K562 (cell line): ENCODE measurements at regions not wholly inside any gene's neighbourhood (a gene's known extent, or its start where the extent isn't known, plus 50 kb on each side); places are given as distances from the start of the nearest gene placed in this dataset.

Experiments
- ATAC-seq: fragments of 200-7000 bp; cut with Tn5 transposase; 3 replicates; pipeline ENCODE4 v1.9.1; 2020; ENCODE audit warnings: moderate library complexity
- BruUV-seq: library from RNA; stranded (reverse); fragments of 400-500 nt; replicated peaks from 2 replicates; lab custom pipeline; 2021; lab: Mats Ljungman, UMichigan
- CTCF ChIA-PET: fragments of 300-600 bp; formaldehyde crosslinking; extraction: SDS; loops from one replicate; lab custom pipeline; 2021; ENCODE audit warnings: low intra/inter-chr PET ratio; lab: Yijun Ruan, JAX
- POLR2A ChIA-PET: fragments of 300-600, 350-650 bp; sonication (Branson Sonifier 250); formaldehyde crosslinking; extraction: SDS; loops from one replicate; lab custom pipeline; 2021; ENCODE audit warnings: antibody characterized with exemption, inconsistent platforms; lab: Yijun Ruan, JAX
- DNase-seq, 4 experiments: peaks; one replicate each; pipeline versions ENCODE4 v3.0.0 to v3.0.0-alpha.2; 2011 to 2018; ENCODE audit warnings: low spot score in 3 of 4, mixed read lengths in 3 of 4; ENCODE audit errors: extremely low read depth in 1 of 4
- FAIRE-seq: peaks from 2 replicates; lab custom pipeline; 2011; peaks lifted over from hg19 to GRCh38; lab: Jason Lieb, UNC
- H2AFZ ChIP-seq: 2 replicates; pipeline ENCODE4 v1.6.0; 2011; ENCODE audit warnings: low read depth, low read length, control low read depth, inconsistent platforms
- H3K27ac ChIP-seq: fragments of 200-600 bp; 3 replicates; pipeline ENCODE4 v1.8.0; 2011; ENCODE audit warnings: low read depth, mild to moderate bottlenecking, control low read depth, inconsistent platforms, low read length, moderate library complexity, mixed read lengths; ENCODE audit errors: extremely low read depth
- H3K27me3 ChIP-seq, 2 experiments: fragments of 300-600 bp in 1 of 2; 2 replicates in 1 of 2; 3 replicates in 1 of 2; pipeline versions ENCODE4 v1.6.0 to v1.8.0; 2011; ENCODE audit warnings: inconsistent platforms in 2 of 2, low read length in 2 of 2, mild to moderate bottlenecking in 1 of 2, mixed read lengths in 1 of 2, moderate library complexity in 1 of 2; ENCODE audit not compliant: control insufficient read depth in 2 of 2, insufficient read depth in 2 of 2
- H3K36me3 ChIP-seq: fragments of 300-600 bp; 3 replicates; pipeline ENCODE4 v1.8.0; 2011; ENCODE audit warnings: mild to moderate bottlenecking, low read length, inconsistent platforms; ENCODE audit not compliant: control insufficient read depth, insufficient read depth
- H3K4me1 ChIP-seq, 2 experiments: fragments of 200-600 bp in 1 of 2; replicated peaks in 1 of 2; 2 replicates in 1 of 2; 3 replicates in 1 of 2; pipeline versions ENCODE4 v1.5.1 to v1.8.0; 2011; ENCODE audit warnings: inconsistent platforms in 2 of 2, low read length in 2 of 2, mild to moderate bottlenecking in 1 of 2, mixed read lengths in 1 of 2, moderate library complexity in 1 of 2; ENCODE audit not compliant: control insufficient read depth in 2 of 2, insufficient read depth in 2 of 2
- H3K4me2 ChIP-seq: 2 replicates; pipeline ENCODE4 v1.6.1; 2011; ENCODE audit warnings: low read length, control low read depth, inconsistent platforms, mixed read lengths; ENCODE audit not compliant: insufficient read depth
- H3K4me3 ChIP-seq: fragments of 200-600 bp; sonication (generic), shearing (Covaris generic); 2 replicates; pipeline ENCODE4 v1.5.1; 2016; ENCODE audit warnings: control low read depth, inconsistent platforms
- H3K79me2 ChIP-seq: fragments of 200-600 bp; 3 replicates; pipeline ENCODE4 v1.8.0; 2011; ENCODE audit warnings: low read length, inconsistent platforms; ENCODE audit not compliant: control insufficient read depth, insufficient read depth
- H3K9ac ChIP-seq, 2 experiments: 2 replicates each; pipeline versions ENCODE4 v1.6.0 to v1.6.1; 2011; ENCODE audit warnings: low read depth in 2 of 2, low read length in 2 of 2, control low read depth in 1 of 2, inconsistent platforms in 1 of 2, mild to moderate bottlenecking in 1 of 2, mixed read lengths in 1 of 2; ENCODE audit not compliant: insufficient read depth in 1 of 2
- H3K9me1 ChIP-seq: one replicate; pipeline ENCODE4 v1.6.0; 2011; ENCODE audit warnings: inconsistent platforms, mild to moderate bottlenecking, low read length, moderate library complexity; ENCODE audit not compliant: control insufficient read depth, insufficient read depth
- H3K9me3 ChIP-seq: replicated peaks from 2 replicates; pipeline ENCODE4 v1.5.1; 2011; ENCODE audit warnings: low read depth, low read length, inconsistent platforms; ENCODE audit not compliant: control insufficient read depth, insufficient read depth
- H4K20me1 ChIP-seq: replicated peaks from 2 replicates; pipeline ENCODE4 v1.6.1; 2011; ENCODE audit warnings: low read length, inconsistent platforms, mixed read lengths; ENCODE audit not compliant: control insufficient read depth, insufficient read depth
- C11orf30 ChIP-seq: fragments of 450-650 bp; IDR thresholded peaks from 2 replicates; pipeline ENCODE4 v1.6.1; 2016; ENCODE audit warnings: low read depth, mild to moderate bottlenecking
- CCAR2 ChIP-seq: fragments of 200-400 bp; formaldehyde crosslinking; IDR thresholded peaks from 2 replicates; pipeline ENCODE4 v1.6.1; 2017; ENCODE audit warnings: mild to moderate bottlenecking, low read depth, low read length
- CCNT2 ChIP-seq: IDR thresholded peaks from 2 replicates; pipeline ENCODE4 v1.6.1; 2011; ENCODE audit warnings: borderline replicate concordance, low read depth, mild to moderate bottlenecking, moderate library complexity, mixed read lengths, low read length; ENCODE audit not compliant: insufficient read length; ENCODE audit errors: extremely low read depth
- CEBPG ChIP-seq, 3 experiments: fragments of 200-800 bp in 1 of 3; sonication (Bioruptor generic) in 1 of 3; sonication (generic) in 1 of 3; formaldehyde crosslinking in 1 of 3; IDR thresholded peaks in 2 of 3; conservative IDR thresholded peaks in 1 of 3; 2 replicates each; pipeline versions ENCODE4 v1.6.1 to v1.8.0; 2016 to 2022; ENCODE audit warnings: missing compliant biosample characterization in 2 of 3, missing genetic modification characterization in 2 of 3, mild to moderate bottlenecking in 1 of 3, missing genetic modification reagents in 1 of 3
- HNRNPH1 ChIP-seq: fragments of 200-400 bp; formaldehyde crosslinking; optimal IDR thresholded peaks from 2 replicates; pipeline ENCODE3; 2017; ENCODE audit warnings: low read depth, mild to moderate bottlenecking, low read length, moderate library complexity
- HNRNPK ChIP-seq: fragments of 200-400 bp; formaldehyde crosslinking; IDR thresholded peaks from one replicate; pipeline ENCODE4 v1.6.1; 2018; ENCODE audit warnings: mild to moderate bottlenecking, low read depth, low read length; ENCODE audit not compliant: poor library complexity, severe bottlenecking
- KDM1A ChIP-seq, 2 experiments: fragments of 450-650 bp; IDR thresholded peaks; 2 replicates each; pipeline ENCODE4 v1.6.1; 2016; ENCODE audit warnings: mild to moderate bottlenecking in 2 of 2
- KLF1 ChIP-seq: fragments of 450-650 bp; IDR thresholded peaks from 2 replicates; pipeline ENCODE4 v1.6.1; 2016; ENCODE audit warnings: missing genetic modification characterization, missing compliant biosample characterization
- KLF10 ChIP-seq: fragments of 250-450 bp; sonication (Bioruptor Pico); IDR thresholded peaks from 2 replicates; pipeline ENCODE4 v1.6.1; 2021; ENCODE audit warnings: matching md5 sums
- SMAD3 ChIP-seq: fragments of 450-650 bp; formaldehyde crosslinking; conservative IDR thresholded peaks from 2 replicates; pipeline ENCODE4 v1.4.0; 2020; ENCODE audit warnings: mild to moderate bottlenecking
- SMC3 ChIP-seq: conservative IDR thresholded peaks from 2 replicates; pipeline ENCODE4 v1.6.1; 2011; ENCODE audit warnings: low read depth, low read length, improper control_type of control experiment; ENCODE audit not compliant: insufficient read depth
- SNRNP70 ChIP-seq: fragments of 200-400 bp; formaldehyde crosslinking; optimal IDR thresholded peaks from 2 replicates; pipeline ENCODE3; 2017; ENCODE audit warnings: low read depth, low read length
- ZC3H8 ChIP-seq: fragments of 450-650 bp; IDR thresholded peaks from 2 replicates; pipeline ENCODE4 v1.6.1; 2017
- WGBS: fragments of 100-300 bp; shearing (Covaris generic); methylation state at CpG from one replicate; pipeline ENCODE4 v1.1.6; 2016; ENCODE audit warnings: low coverage, mixed read lengths; ENCODE audit not compliant: insufficient coverage; ENCODE audit errors: missing lambda C conversion rate; 5-methylcytosine and 5-hydroxymethylcytosine counted together
- in situ Hi-C: fragments of 300-500 bp; cut with MboI; formaldehyde crosslinking; loops from 4 replicates; pipeline ENCODE4 v1.15.0; 2018; ENCODE audit warnings: inconsistent platforms, mixed read lengths
- intact Hi-C: fragments of 100-400 bp; cut with micrococcal nuclease; formaldehyde crosslinking; loops from 2 replicates; pipeline ENCODE4 v1.14.2; 2022
- TF ChIP-seq, protein P1 (sequence below): sonication (generic); formaldehyde crosslinking; IDR thresholded peaks from 2 replicates; pipeline ENCODE4 v1.8.0; 2022; ENCODE audit warnings: mild to moderate bottlenecking, missing genetic modification reagents

DNA sequence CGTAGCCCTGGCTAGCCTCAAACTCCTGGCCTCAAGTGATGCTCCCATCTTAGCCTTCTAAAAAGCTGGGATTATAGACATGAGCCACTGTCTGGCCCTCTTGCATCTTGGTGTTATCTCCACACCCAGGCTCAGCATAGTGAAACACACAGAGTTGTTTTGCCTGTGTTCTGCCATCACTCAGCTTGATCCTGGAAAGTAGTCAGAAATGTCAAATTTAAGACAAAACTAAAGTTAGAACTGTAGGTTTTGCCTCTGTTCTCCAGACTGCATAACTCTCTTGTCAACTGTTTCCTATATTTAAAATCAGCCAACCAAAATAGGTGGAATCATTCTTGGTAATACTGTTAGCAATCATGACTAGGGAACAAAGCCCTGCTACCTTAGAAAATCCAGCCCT is 72.1 kb upstream of the GULP1 start:
- Histone ChIP-seq H3K9me1 (no peaks in the 10 kb centered on the region), H3K27me3 (no peaks in the 10 kb centered on the region), H3K79me2 (no peaks in the 10 kb centered on the region), H3K36me3 (no peaks in the 10 kb centered on the region), H3K9me3 (no peaks in the 10 kb centered on the region), H3K9ac (no peak overlapping the region), H3K4me1 (no peaks in the 10 kb centered on the region), H4K20me1 (no peaks in the 10 kb centered on the region), H2AFZ (no peak overlapping the region), H3K4me3 (no peak overlapping the region), H3K27ac (no peak overlapping the region), H3K4me2 (no peak overlapping the region)
- no peak for FAIRE-seq
- in situ Hi-C loops = no loop called here
- intact Hi-C loops = no loop called here
- CTCF ChIA-PET = no interaction called here
- ATAC-seq = no peak
- TF ChIP-seq KDM1A (IDR thresholded peaks at IDR 0.05) = no peak
- no peak for TF ChIP-seq CEBPG (CRISPR knock-in tag; IDR thresholded peaks at IDR 0.05)
- no peak for TF ChIP-seq CEBPG (tag; conservative IDR thresholded peaks at IDR 0.05 in 1 of 2, IDR thresholded peaks at IDR 0.05 in 1 of 2)
- no peak for TF ChIP-seq C11orf30
- no peak for TF ChIP-seq ZC3H8
- TF ChIP-seq SMAD3 (CRISPR knock-in tag) = no peak
- TF ChIP-seq HNRNPK = no peak
- no peak for TF ChIP-seq KLF1 (tag)
- TF ChIP-seq HNRNPH1 = no peak
- no peak for TF ChIP-seq CCAR2
- TF ChIP-seq CCNT2 = no peak
- no peak for TF ChIP-seq SMC3
- no peak for TF ChIP-seq SNRNP70
- TF ChIP-seq, protein P1, sequence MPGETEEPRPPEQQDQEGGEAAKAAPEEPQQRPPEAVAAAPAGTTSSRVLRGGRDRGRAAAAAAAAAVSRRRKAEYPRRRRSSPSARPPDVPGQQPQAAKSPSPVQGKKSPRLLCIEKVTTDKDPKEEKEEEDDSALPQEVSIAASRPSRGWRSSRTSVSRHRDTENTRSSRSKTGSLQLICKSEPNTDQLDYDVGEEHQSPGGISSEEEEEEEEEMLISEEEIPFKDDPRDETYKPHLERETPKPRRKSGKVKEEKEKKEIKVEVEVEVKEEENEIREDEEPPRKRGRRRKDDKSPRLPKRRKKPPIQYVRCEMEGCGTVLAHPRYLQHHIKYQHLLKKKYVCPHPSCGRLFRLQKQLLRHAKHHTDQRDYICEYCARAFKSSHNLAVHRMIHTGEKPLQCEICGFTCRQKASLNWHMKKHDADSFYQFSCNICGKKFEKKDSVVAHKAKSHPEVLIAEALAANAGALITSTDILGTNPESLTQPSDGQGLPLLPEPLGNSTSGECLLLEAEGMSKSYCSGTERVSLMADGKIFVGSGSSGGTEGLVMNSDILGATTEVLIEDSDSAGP (CRISPR knock-in tag) = no peak
- no peak for TF ChIP-seq KLF10
- DNase-seq = no peak
- POLR2A ChIA-PET = no interaction called here
- no TSS peak for BruUV-seq
- WGBS = 86% methylated on average over 1 of the region's 1 CpG
